ENCODE measurements at regions not wholly inside any gene's neighbourhood (a gene's known extent, or its start where the extent isn't known, plus 50 kb on each side); places are given as distances from the start of the nearest gene placed in this dataset.

- TF ChIP-seq, protein P1, sequence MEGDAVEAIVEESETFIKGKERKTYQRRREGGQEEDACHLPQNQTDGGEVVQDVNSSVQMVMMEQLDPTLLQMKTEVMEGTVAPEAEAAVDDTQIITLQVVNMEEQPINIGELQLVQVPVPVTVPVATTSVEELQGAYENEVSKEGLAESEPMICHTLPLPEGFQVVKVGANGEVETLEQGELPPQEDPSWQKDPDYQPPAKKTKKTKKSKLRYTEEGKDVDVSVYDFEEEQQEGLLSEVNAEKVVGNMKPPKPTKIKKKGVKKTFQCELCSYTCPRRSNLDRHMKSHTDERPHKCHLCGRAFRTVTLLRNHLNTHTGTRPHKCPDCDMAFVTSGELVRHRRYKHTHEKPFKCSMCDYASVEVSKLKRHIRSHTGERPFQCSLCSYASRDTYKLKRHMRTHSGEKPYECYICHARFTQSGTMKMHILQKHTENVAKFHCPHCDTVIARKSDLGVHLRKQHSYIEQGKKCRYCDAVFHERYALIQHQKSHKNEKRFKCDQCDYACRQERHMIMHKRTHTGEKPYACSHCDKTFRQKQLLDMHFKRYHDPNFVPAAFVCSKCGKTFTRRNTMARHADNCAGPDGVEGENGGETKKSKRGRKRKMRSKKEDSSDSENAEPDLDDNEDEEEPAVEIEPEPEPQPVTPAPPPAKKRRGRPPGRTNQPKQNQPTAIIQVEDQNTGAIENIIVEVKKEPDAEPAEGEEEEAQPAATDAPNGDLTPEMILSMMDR (IDR thresholded peaks at IDR 0.05), result no peak
- TF ChIP-seq EZH2 (IDR thresholded peaks at IDR 0.05), result no peak
Observed at GRCh38 chr5:42020788-42021530, 95.9 kb downstream of the FBXO4 start.
